Vagina (tissue), 2 donors: ENCODE measurements at regions not wholly inside any gene's neighbourhood (a gene's known extent, or its start where the extent isn't known, plus 50 kb on each side); places are given as distances from the start of the nearest gene placed in this dataset.

Source experiments
- POLR2A ChIP-seq, 2 donors: fragments of 450-650 bp; IDR thresholded peaks; one replicate each; pipeline ENCODE4 v1.6.1; 2017; ENCODE audit warnings: antibody characterized with exemption in 2 of 2, mild to moderate bottlenecking in 2 of 2, moderate library complexity in 2 of 2
- POLR2AphosphoS5 ChIP-seq, 2 donors: sonication (generic); formaldehyde crosslinking; IDR thresholded peaks; one replicate each; pipeline ENCODE4 v1.9.0; 2017; ENCODE audit warnings: antibody characterized with exemption in 2 of 2, mild to moderate bottlenecking in 2 of 2, low read depth in 1 of 2; ENCODE audit not compliant: insufficient read depth in 1 of 2
- TF ChIP-seq, protein P1 (sequence below), 3 experiments: fragments of 450-650 bp in 2 of 3; fragments of 200-600 bp in 1 of 3; sonication (generic) in 1 of 3; IDR thresholded peaks; one replicate each; pipeline ENCODE4 v1.5.1; 2017 to 2019; ENCODE audit warnings: antibody characterized with exemption in 3 of 3, mild to moderate bottlenecking in 2 of 3, moderate library complexity in 2 of 3

DNA sequence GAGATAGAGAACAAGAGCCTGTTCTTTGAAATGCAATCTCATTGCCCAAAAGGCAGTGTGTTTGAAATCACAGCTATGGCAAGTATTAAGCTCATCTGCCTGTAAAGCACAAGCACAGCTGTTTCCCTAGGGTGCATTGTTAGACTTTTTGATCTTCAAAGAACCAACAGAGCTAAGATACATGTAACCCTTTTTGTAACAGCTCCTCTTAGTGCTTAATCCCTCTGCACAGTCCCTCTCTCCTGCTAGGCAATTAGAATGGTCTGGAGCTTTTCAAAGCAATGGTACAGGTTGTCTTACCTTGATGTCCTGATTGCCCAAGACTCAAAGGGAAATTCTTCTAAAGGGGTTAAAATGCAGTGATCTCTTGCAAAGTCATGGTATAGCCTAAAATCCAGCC lies 249.6 kb upstream of the CHRM2 start:
- TF ChIP-seq, protein P1, sequence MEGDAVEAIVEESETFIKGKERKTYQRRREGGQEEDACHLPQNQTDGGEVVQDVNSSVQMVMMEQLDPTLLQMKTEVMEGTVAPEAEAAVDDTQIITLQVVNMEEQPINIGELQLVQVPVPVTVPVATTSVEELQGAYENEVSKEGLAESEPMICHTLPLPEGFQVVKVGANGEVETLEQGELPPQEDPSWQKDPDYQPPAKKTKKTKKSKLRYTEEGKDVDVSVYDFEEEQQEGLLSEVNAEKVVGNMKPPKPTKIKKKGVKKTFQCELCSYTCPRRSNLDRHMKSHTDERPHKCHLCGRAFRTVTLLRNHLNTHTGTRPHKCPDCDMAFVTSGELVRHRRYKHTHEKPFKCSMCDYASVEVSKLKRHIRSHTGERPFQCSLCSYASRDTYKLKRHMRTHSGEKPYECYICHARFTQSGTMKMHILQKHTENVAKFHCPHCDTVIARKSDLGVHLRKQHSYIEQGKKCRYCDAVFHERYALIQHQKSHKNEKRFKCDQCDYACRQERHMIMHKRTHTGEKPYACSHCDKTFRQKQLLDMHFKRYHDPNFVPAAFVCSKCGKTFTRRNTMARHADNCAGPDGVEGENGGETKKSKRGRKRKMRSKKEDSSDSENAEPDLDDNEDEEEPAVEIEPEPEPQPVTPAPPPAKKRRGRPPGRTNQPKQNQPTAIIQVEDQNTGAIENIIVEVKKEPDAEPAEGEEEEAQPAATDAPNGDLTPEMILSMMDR (IDR thresholded peaks at IDR 0.05) = no peak
- no peak for TF ChIP-seq POLR2AphosphoS5 (IDR thresholded peaks at IDR 0.05; ENCODE audit: insufficient read depth in 1 of 2, low read depth in 1 of 2)
- TF ChIP-seq POLR2A (IDR thresholded peaks at IDR 0.05) = no peak
